Tibial nerve (tissue), 4 donors: ENCODE measurements at regions not wholly inside any gene's neighbourhood (a gene's known extent, or its start where the extent isn't known, plus 50 kb on each side); places are given as distances from the start of the nearest gene placed in this dataset.

Experiments used
- EP300 ChIP-seq, 2 donors: sonication (generic); formaldehyde crosslinking; IDR thresholded peaks; one replicate each; pipeline ENCODE4 v1.6.1; 2017; ENCODE audit warnings: antibody characterized with exemption in 2 of 2, mild to moderate bottlenecking in 1 of 2
- POLR2A ChIP-seq, 2 donors: fragments of 450-650 bp; IDR thresholded peaks; one replicate each; pipeline ENCODE4 v1.6.1; 2017; ENCODE audit warnings: antibody characterized with exemption in 2 of 2, mild to moderate bottlenecking in 2 of 2, moderate library complexity in 2 of 2
- TF ChIP-seq, protein P1 (sequence below), 5 experiments: fragments of 200-600 bp in 3 of 5; fragments of 450-650 bp in 2 of 5; sonication (generic) in 3 of 5; IDR thresholded peaks; one replicate each; pipeline ENCODE4 v1.5.1; 2016 to 2019; ENCODE audit warnings: antibody characterized with exemption in 5 of 5, mild to moderate bottlenecking in 3 of 5, moderate library complexity in 2 of 5

DNA sequence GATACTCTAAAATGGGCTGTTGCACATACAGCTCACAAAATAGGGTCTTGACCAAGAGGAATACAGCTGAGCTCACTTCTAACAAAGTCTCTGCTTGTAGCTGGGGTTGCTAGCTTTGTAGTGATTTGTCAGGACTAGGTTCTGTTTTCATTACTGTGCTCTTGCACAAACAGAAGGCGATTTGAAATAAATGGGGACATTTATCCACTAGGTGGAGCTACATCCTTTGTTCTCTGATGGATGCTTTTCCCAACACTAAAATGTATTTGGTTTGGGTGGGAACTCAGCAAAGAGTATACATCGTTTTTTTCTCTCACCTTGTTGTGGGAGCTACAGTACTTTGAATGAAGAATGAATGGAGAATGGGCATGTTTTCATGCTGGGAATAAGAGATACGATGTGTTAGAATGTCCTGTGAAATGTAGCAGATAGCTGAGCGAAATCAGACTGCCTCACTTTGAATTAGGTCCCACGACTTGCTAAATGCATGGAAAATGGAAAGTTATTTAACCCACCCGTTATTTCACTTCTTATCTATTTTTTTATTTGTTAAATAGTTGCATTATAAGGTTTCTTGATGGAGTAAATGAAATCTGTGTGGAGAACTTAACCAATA, 494.7 kb upstream of the MAP3K7 start:
- TF ChIP-seq, protein P1, sequence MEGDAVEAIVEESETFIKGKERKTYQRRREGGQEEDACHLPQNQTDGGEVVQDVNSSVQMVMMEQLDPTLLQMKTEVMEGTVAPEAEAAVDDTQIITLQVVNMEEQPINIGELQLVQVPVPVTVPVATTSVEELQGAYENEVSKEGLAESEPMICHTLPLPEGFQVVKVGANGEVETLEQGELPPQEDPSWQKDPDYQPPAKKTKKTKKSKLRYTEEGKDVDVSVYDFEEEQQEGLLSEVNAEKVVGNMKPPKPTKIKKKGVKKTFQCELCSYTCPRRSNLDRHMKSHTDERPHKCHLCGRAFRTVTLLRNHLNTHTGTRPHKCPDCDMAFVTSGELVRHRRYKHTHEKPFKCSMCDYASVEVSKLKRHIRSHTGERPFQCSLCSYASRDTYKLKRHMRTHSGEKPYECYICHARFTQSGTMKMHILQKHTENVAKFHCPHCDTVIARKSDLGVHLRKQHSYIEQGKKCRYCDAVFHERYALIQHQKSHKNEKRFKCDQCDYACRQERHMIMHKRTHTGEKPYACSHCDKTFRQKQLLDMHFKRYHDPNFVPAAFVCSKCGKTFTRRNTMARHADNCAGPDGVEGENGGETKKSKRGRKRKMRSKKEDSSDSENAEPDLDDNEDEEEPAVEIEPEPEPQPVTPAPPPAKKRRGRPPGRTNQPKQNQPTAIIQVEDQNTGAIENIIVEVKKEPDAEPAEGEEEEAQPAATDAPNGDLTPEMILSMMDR (IDR thresholded peaks at IDR 0.05): peak; percentile 44 to 70 (median 55)
- TF ChIP-seq POLR2A (IDR thresholded peaks at IDR 0.05) (no peak), EP300 (IDR thresholded peaks at IDR 0.05) (no peak)
